Liver (tissue), 7 donors: ENCODE measurements at regions not wholly inside any gene's neighbourhood (a gene's known extent, or its start where the extent isn't known, plus 50 kb on each side); places are given as distances from the start of the nearest gene placed in this dataset.

Experiments used
- DNase-seq: peaks from one replicate; pipeline ENCODE4 v3.0.0-alpha.2; 2017; ENCODE audit warnings: low spot score
- H3K27ac ChIP-seq, 2 donors: one replicate each; pipeline ENCODE4 v1.7.0; 2013; ENCODE audit warnings: inconsistent platforms in 2 of 2, low read length in 2 of 2, control low read depth in 1 of 2, low read depth in 1 of 2, mild to moderate bottlenecking in 1 of 2
- H3K27me3 ChIP-seq, 4 donors: one replicate each; pipeline versions ENCODE4 v1.6.1 to v1.7.0; 2013; ENCODE audit warnings: low read length in 3 of 4, inconsistent platforms in 1 of 4, mild to moderate bottlenecking in 1 of 4, moderate library complexity in 1 of 4; ENCODE audit not compliant: control insufficient read depth in 4 of 4, insufficient read depth in 4 of 4
- H3K36me3 ChIP-seq, 4 donors: one replicate each; pipeline versions ENCODE4 v1.6.1 to v1.7.0; 2013; ENCODE audit warnings: low read length in 3 of 4, mild to moderate bottlenecking in 3 of 4, low read depth in 1 of 4, moderate library complexity in 1 of 4; ENCODE audit not compliant: control insufficient read depth in 4 of 4, insufficient read depth in 3 of 4
- H3K4me1 ChIP-seq, 4 donors: one replicate each; pipeline versions ENCODE4 v1.6.1 to v1.7.0; 2013; ENCODE audit warnings: low read length in 3 of 4, mild to moderate bottlenecking in 3 of 4, moderate library complexity in 1 of 4; ENCODE audit not compliant: control insufficient read depth in 4 of 4, insufficient read depth in 4 of 4
- H3K4me3 ChIP-seq, 3 donors: one replicate each; pipeline versions ENCODE4 v1.6.1 to v1.7.0; 2013; ENCODE audit warnings: low read length in 3 of 3, control low read depth in 1 of 3, low read depth in 1 of 3, mild to moderate bottlenecking in 1 of 3
- H3K9ac ChIP-seq, 2 donors: one replicate each; pipeline ENCODE4 v1.7.0; 2013; ENCODE audit warnings: low read length in 2 of 2, mild to moderate bottlenecking in 2 of 2, moderate library complexity in 2 of 2, control low read depth in 1 of 2, low read depth in 1 of 2
- H3K9me3 ChIP-seq, 4 donors: one replicate each; pipeline versions ENCODE4 v1.6.1 to v1.7.0; 2013; ENCODE audit warnings: low read length in 3 of 4; ENCODE audit not compliant: control insufficient read depth in 4 of 4
- EGR1 ChIP-seq, 2 donors: IDR thresholded peaks; 2 replicates each; pipeline ENCODE4 v1.6.1; 2016 to 2018; ENCODE audit warnings: antibody characterized with exemption in 2 of 2, low read depth in 2 of 2
- HNF4A ChIP-seq, 2 donors: conservative IDR thresholded peaks; 2 replicates each; pipeline ENCODE4 v1.6.1; 2016; ENCODE audit warnings: antibody characterized with exemption in 2 of 2, mild to moderate bottlenecking in 2 of 2
- HNF4G ChIP-seq: IDR thresholded peaks from 2 replicates; pipeline ENCODE4 v1.6.1; 2016; ENCODE audit warnings: antibody characterized with exemption
- JUND ChIP-seq, 2 donors: IDR thresholded peaks; 2 replicates each; pipeline ENCODE4 v1.6.1; 2016; ENCODE audit warnings: antibody characterized with exemption in 2 of 2
- RAD21 ChIP-seq, 2 donors: IDR thresholded peaks; 2 replicates each; pipeline ENCODE4 v1.6.1; 2016; ENCODE audit warnings: antibody characterized with exemption in 2 of 2, mild to moderate bottlenecking in 2 of 2
- REST ChIP-seq: IDR thresholded peaks from 2 replicates; pipeline ENCODE4 v1.6.1; 2016; ENCODE audit warnings: antibody characterized with exemption, mild to moderate bottlenecking
- YY1 ChIP-seq: IDR thresholded peaks from 2 replicates; pipeline ENCODE4 v1.6.1; 2016; ENCODE audit warnings: antibody characterized with exemption, mild to moderate bottlenecking
- ZBTB33 ChIP-seq: IDR thresholded peaks from 2 replicates; pipeline ENCODE4 v1.6.1; 2016; ENCODE audit warnings: antibody characterized with exemption
- WGBS: extraction: QIAGEN DNeasy Blood & Tissue Kit; methylation state at CpG from one replicate; pipeline ENCODE4 v1.1.7; 2013; 5-methylcytosine and 5-hydroxymethylcytosine counted together
- donor health status: healthy.
- donor health status: healthy.
- donor health status: healthy.
- donor health status: healthy.

- Histone ChIP-seq H3K4me1 (no peaks in the 10 kb centered on the region), H3K9ac (no peak overlapping the region), H3K36me3 (no peaks in the 10 kb centered on the region), H3K27ac (no peak overlapping the region), H3K9me3 (peaks cover 2 to 15% (median 7%) of the 10 kb centered on the region in 4 donors), H3K27me3 (no peaks in the 10 kb centered on the region), H3K4me3 (no peak overlapping the region)
- DNase-seq, result no peak
- TF ChIP-seq EGR1 (IDR thresholded peaks at IDR 0.05; ENCODE audit: low read depth in 2 of 2) (no peak), RAD21 (IDR thresholded peaks at IDR 0.05) (no peak)
- 77% methylated on average over 1 of the region's 1 CpG for WGBS
Observed at GRCh38 chr5:15241216-15241821, 258.7 kb upstream of the FBXL7 start.

GRCh38 chr5:15238006-15238405 is 262.0 kb upstream of the FBXL7 start:
- peaks cover 0 to 3% (median 0%) of the 10 kb centered on the region in 4 donors for H3K9me3 ChIP-seq
- no peaks in the 10 kb centered on the region for H3K4me1 ChIP-seq
- H3K36me3 ChIP-seq, result no peaks in the 10 kb centered on the region
- no peak for DNase-seq
- TF ChIP-seq YY1, result no peak
- no peak for TF ChIP-seq REST
- no peak for TF ChIP-seq ZBTB33
- no peak for TF ChIP-seq HNF4G
- TF ChIP-seq EGR1 (IDR thresholded peaks at IDR 0.05; ENCODE audit: low read depth in 2 of 2), result no peak
- no peak for TF ChIP-seq JUND (IDR thresholded peaks at IDR 0.05)
- H3K9ac ChIP-seq, result no peak overlapping the region
- no peak overlapping the region for H3K4me3 ChIP-seq
- 97% methylated on average over 2 of the region's 2 CpGs for WGBS
- no peaks in the 10 kb centered on the region for H3K27me3 ChIP-seq
- no peak overlapping the region for H3K27ac ChIP-seq

GRCh38 chr5:15236911-15237508 is 263.0 kb upstream of the FBXL7 start:
- peaks cover 0 to under 1% (median 0%) of the 10 kb centered on the region in 4 donors for H3K36me3 ChIP-seq
- no peak overlapping the region for H3K27ac ChIP-seq
- peak overlapping the region; percentile 44 to 63 (median 50) for H3K4me3 ChIP-seq
- peaks cover 0 to 3% (median 0%) of the 10 kb centered on the region in 4 donors for H3K9me3 ChIP-seq
- TF ChIP-seq HNF4A (conservative IDR thresholded peaks at IDR 0.05), result peak in 1 of 2 donors; percentile 43
- TF ChIP-seq JUND (IDR thresholded peaks at IDR 0.05), result no peak
- DNase-seq, result no peak
- 28% methylated on average over 4 of the region's 4 CpGs for WGBS
- no peak overlapping the region for H3K9ac ChIP-seq
- H3K4me1 ChIP-seq, result no peaks in the 10 kb centered on the region
- no peaks in the 10 kb centered on the region for H3K27me3 ChIP-seq
